HG03135 (cell line): ENCODE measurements at regions not wholly inside any gene's neighbourhood (a gene's known extent, or its start where the extent isn't known, plus 50 kb on each side); places are given as distances from the start of the nearest gene placed in this dataset.
A peak's percentile ranks its signal among the peaks of the same experiment; 100 is the strongest.

Source experiments
- ATAC-seq: cut with Tn5 transposase; IDR thresholded peaks from one replicate; pipeline ENCODE4 v1.9.1; 2021; ENCODE audit warnings: mild to moderate bottlenecking, moderate library complexity; ENCODE audit not compliant: unreplicated experiment

GRCh38 chr1:234990328-234990675 lies 138.3 kb downstream of the TOMM20 start:
- no peak for ATAC-seq

- no peak for ATAC-seq
Measured at GRCh38 chr1:234989479-234990327, 138.9 kb downstream of the TOMM20 start.

GRCh38 chr1:234989019-234989418 lies 139.6 kb downstream of the TOMM20 start:
- no peak for ATAC-seq

- no peak for ATAC-seq
Measured at GRCh38 chr1:234988536-234988935, 140.1 kb downstream of the TOMM20 start.

GRCh38 chr1:234988155-234988517 lies 140.5 kb downstream of the TOMM20 start:
- ATAC-seq: no peak

- ATAC-seq: peak; percentile 61
Measured at GRCh38 chr1:234987415-234988154, 141.1 kb downstream of the TOMM20 start.

- ATAC-seq: no peak
Measured at GRCh38 chr1:234986750-234987414, 141.8 kb downstream of the TOMM20 start.

GRCh38 chr1:234985516-234986294 lies 142.9 kb downstream of the TOMM20 start:
- no peak for ATAC-seq

- no peak for ATAC-seq
Measured at GRCh38 chr1:234985007-234985370, 143.6 kb downstream of the TOMM20 start.

GRCh38 chr1:234983564-234984238 lies 144.9 kb downstream of the TOMM20 start:
- no peak for ATAC-seq

- ATAC-seq: no peak
Measured at GRCh38 chr1:234981758-234982157, 146.9 kb downstream of the TOMM20 start.

GRCh38 chr1:234980645-234981396 lies 147.8 kb downstream of the TOMM20 start:
- ATAC-seq: peak; percentile 44

GRCh38 chr1:234980291-234980644 lies 148.4 kb downstream of the TOMM20 start:
- ATAC-seq: peak; percentile 1

GRCh38 chr1:234979296-234980279 lies 149.0 kb downstream of the TOMM20 start:
- ATAC-seq: no peak

GRCh38 chr1:234978397-234979295 lies 150.0 kb downstream of the TOMM20 start:
- ATAC-seq: peak; percentile 61

GRCh38 chr1:234977875-234978396 lies 150.7 kb downstream of the TOMM20 start:
- no peak for ATAC-seq
